Fibroblast of lung (primary cell): ENCODE measurements at regions not wholly inside any gene's neighbourhood (a gene's known extent, or its start where the extent isn't known, plus 50 kb on each side); places are given as distances from the start of the nearest gene placed in this dataset.

Experiments
- DNase-seq, 2 donors: peaks; one replicate each; pipeline versions ENCODE4 v3.0.0 to v3.0.0-alpha.2; 2010; ENCODE audit warnings: low read depth in 2 of 2
- H2AFZ ChIP-seq: 2 replicates; pipeline ENCODE4 v1.5.1; 2012; ENCODE audit warnings: low read length, control low read depth, inconsistent platforms
- H3K27ac ChIP-seq: 2 replicates; pipeline ENCODE4 v1.5.1; 2011; ENCODE audit warnings: low read length, control low read depth; ENCODE audit not compliant: insufficient read depth
- H3K27me3 ChIP-seq: 2 replicates; pipeline ENCODE4 v1.5.1; 2011; ENCODE audit warnings: mild to moderate bottlenecking, low read length; ENCODE audit not compliant: control insufficient read depth, insufficient read depth
- H3K36me3 ChIP-seq: 2 replicates; pipeline ENCODE4 v1.5.1; 2011; ENCODE audit warnings: low read length; ENCODE audit not compliant: control insufficient read depth, insufficient read depth
- H3K4me1 ChIP-seq: 2 replicates; pipeline ENCODE4 v1.5.1; 2011; ENCODE audit warnings: low read length; ENCODE audit not compliant: control insufficient read depth, insufficient read depth; ENCODE audit errors: extremely low read depth
- H3K4me2 ChIP-seq: 2 replicates; pipeline ENCODE4 v1.5.1; 2011; ENCODE audit warnings: low read length, control low read depth; ENCODE audit not compliant: insufficient read depth; ENCODE audit errors: extremely low read depth
- H3K4me3 ChIP-seq, 4 experiments: fragments of 200-600 bp in 1 of 4; sonication (generic) in 1 of 4; replicated peaks in 1 of 4; 2 replicates each; pipeline ENCODE4 v1.5.1; 2011 to 2016; ENCODE audit warnings: low read length in 4 of 4, low read depth in 3 of 4, mild to moderate bottlenecking in 3 of 4, control low read depth in 2 of 4, inconsistent platforms in 1 of 4, mixed read lengths in 1 of 4; ENCODE audit not compliant: insufficient read depth in 1 of 4; ENCODE audit errors: control extremely low read depth in 1 of 4
- H3K79me2 ChIP-seq: 2 replicates; pipeline ENCODE4 v1.5.1; 2012; ENCODE audit warnings: mild to moderate bottlenecking, low read length, inconsistent platforms; ENCODE audit not compliant: control insufficient read depth, insufficient read depth
- H3K9ac ChIP-seq: 2 replicates; pipeline ENCODE4 v1.5.1; 2011; ENCODE audit warnings: mild to moderate bottlenecking, low read length, control low read depth; ENCODE audit not compliant: insufficient read depth
- H3K9me3 ChIP-seq: 2 replicates; pipeline ENCODE4 v1.5.1; 2012; ENCODE audit warnings: low read depth, low read length; ENCODE audit not compliant: control insufficient read depth, insufficient read depth
- H4K20me1 ChIP-seq: 2 replicates; pipeline ENCODE4 v1.5.1; 2011; ENCODE audit warnings: low read length; ENCODE audit not compliant: control insufficient read depth, insufficient read depth; ENCODE audit errors: extremely low read depth
- EZH2 ChIP-seq: IDR thresholded peaks from 2 replicates; pipeline ENCODE4 v1.5.1; 2012; ENCODE audit warnings: low read length, control low read depth, mild to moderate bottlenecking; ENCODE audit errors: missing control alignments
- TF ChIP-seq, protein P1 (sequence below), 2 donors: IDR thresholded peaks in 1 of 2; conservative IDR thresholded peaks in 1 of 2; 1 replicate in 1 of 2; 2 replicates in 1 of 2; pipeline ENCODE4 v1.5.1; 2011 to 2012; ENCODE audit warnings: low read length in 2 of 2, control low read depth in 1 of 2, inconsistent platforms in 1 of 2, low read depth in 1 of 2, mild to moderate bottlenecking in 1 of 2

DNA sequence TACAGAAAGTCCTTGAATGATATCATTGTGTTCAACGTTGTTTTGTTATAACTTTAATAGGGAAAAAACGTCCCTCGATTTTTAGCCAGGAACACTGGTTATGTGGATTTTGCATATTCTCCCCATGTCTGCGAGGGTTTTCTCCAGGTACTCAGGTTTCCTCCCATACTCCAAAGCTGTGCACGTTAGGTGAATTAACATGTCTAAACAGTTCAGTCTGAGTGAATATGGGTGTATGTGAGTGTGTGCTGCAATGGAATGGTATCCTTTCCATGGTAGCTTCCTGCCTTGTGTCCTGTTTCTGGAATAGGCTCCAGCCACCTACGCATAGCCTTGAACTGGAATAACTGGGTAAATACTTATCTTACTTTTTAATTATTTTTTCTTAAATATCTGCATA lies 810.8 kb upstream of the ATXN7L3B start:
- Histone ChIP-seq H3K27me3 (no peaks in the 10 kb centered on the region), H3K27ac (no peak overlapping the region), H3K4me1 (no peaks in the 10 kb centered on the region)

DNA sequence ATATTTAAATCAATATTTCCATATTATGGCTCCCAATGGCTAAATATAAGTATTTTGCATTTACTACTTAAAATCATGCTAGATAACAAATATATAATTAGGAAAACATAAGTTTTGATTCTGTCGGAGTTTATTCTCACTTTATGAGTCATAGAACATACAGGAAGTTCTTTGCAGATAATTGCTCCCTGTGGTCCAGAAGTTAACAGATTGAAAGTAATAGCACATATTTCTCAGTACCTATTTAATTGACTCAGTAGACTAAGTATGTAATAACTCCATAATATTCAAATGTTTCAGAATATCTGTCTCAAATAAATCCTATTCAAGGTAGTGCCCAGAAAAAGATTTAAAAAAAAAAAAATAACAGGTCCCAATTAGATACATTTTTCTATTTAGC lies 806.0 kb upstream of the ATXN7L3B start:
- Histone ChIP-seq H2AFZ (no peak overlapping the region), H3K27ac (no peak overlapping the region), H3K27me3 (no peaks in the 10 kb centered on the region), H3K4me3 (no peak overlapping the region), H4K20me1 (no peaks in the 10 kb centered on the region), H3K4me1 (no peaks in the 10 kb centered on the region), H3K36me3 (no peaks in the 10 kb centered on the region), H3K9ac (no peak overlapping the region), H3K4me2 (no peak overlapping the region), H3K9me3 (no peaks in the 10 kb centered on the region), H3K79me2 (no peaks in the 10 kb centered on the region)
- TF ChIP-seq EZH2, result no peak
- TF ChIP-seq, protein P1, sequence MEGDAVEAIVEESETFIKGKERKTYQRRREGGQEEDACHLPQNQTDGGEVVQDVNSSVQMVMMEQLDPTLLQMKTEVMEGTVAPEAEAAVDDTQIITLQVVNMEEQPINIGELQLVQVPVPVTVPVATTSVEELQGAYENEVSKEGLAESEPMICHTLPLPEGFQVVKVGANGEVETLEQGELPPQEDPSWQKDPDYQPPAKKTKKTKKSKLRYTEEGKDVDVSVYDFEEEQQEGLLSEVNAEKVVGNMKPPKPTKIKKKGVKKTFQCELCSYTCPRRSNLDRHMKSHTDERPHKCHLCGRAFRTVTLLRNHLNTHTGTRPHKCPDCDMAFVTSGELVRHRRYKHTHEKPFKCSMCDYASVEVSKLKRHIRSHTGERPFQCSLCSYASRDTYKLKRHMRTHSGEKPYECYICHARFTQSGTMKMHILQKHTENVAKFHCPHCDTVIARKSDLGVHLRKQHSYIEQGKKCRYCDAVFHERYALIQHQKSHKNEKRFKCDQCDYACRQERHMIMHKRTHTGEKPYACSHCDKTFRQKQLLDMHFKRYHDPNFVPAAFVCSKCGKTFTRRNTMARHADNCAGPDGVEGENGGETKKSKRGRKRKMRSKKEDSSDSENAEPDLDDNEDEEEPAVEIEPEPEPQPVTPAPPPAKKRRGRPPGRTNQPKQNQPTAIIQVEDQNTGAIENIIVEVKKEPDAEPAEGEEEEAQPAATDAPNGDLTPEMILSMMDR (conservative IDR thresholded peaks at IDR 0.05 in 1 of 2, IDR thresholded peaks at IDR 0.05 in 1 of 2; ENCODE audit: low read depth in 1 of 2, low read length in 2 of 2), result no peak
- no peak for DNase-seq

More for the DNA sequence above, 810.8 kb upstream of the ATXN7L3B start:
- Histone ChIP-seq H2AFZ (no peak overlapping the region), H3K9ac (no peak overlapping the region), H4K20me1 (no peaks in the 10 kb centered on the region), H3K36me3 (no peaks in the 10 kb centered on the region), H3K4me3 (no peak overlapping the region), H3K4me2 (no peak overlapping the region), H3K79me2 (no peaks in the 10 kb centered on the region), H3K9me3 (no peaks in the 10 kb centered on the region)
- no peak for DNase-seq
- TF ChIP-seq, protein P1 (conservative IDR thresholded peaks at IDR 0.05 in 1 of 2, IDR thresholded peaks at IDR 0.05 in 1 of 2; ENCODE audit: low read depth in 1 of 2, low read length in 2 of 2), result no peak
- TF ChIP-seq EZH2, result no peak

DNA sequence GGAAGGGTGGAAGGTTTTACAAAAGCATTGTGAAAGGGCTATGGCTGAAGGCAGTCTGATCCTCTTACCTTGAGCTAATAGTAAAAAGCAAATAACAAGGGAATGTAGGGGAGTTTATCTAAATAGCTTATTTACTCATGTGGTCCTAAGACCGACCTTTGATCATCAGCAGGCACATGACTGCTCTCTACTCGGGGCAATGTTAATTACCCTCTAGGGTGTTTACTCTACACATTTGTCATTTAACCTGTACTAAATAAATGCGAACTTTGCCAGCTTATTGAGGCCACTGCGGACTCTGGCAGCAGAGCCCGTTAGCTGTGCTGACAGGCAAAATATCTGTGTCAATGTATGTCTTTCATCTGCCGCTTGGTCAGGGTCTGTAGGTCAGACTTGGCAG lies 768.3 kb upstream of the ATXN7L3B start:
- TF ChIP-seq EZH2, result no peak
- TF ChIP-seq, protein P1 (conservative IDR thresholded peaks at IDR 0.05 in 1 of 2, IDR thresholded peaks at IDR 0.05 in 1 of 2; ENCODE audit: low read depth in 1 of 2, low read length in 2 of 2), result no peak
- Histone ChIP-seq H2AFZ (no peak overlapping the region), H3K79me2 (no peaks in the 10 kb centered on the region), H3K4me2 (no peak overlapping the region), H3K4me3 (no peak overlapping the region), H3K36me3 (no peaks in the 10 kb centered on the region), H3K9ac (no peak overlapping the region), H4K20me1 (no peaks in the 10 kb centered on the region), H3K9me3 (no peaks in the 10 kb centered on the region), H3K27ac (no peak overlapping the region), H3K4me1 (no peaks in the 10 kb centered on the region), H3K27me3 (no peaks in the 10 kb centered on the region)
- DNase-seq, result no peak
